HG02884 (cell line): ENCODE measurements at regions not wholly inside any gene's neighbourhood (a gene's known extent, or its start where the extent isn't known, plus 50 kb on each side); places are given as distances from the start of the nearest gene placed in this dataset.

Source experiments
- ATAC-seq: cut with Tn5 transposase; IDR thresholded peaks from one replicate; pipeline ENCODE4 v1.9.1; 2021; ENCODE audit warnings: mild to moderate bottlenecking, moderate library complexity; ENCODE audit not compliant: unreplicated experiment

GRCh38 chr5:4252385-4252784 is 656.8 kb downstream of the IRX1 start:
- ATAC-seq: no peak

DNA sequence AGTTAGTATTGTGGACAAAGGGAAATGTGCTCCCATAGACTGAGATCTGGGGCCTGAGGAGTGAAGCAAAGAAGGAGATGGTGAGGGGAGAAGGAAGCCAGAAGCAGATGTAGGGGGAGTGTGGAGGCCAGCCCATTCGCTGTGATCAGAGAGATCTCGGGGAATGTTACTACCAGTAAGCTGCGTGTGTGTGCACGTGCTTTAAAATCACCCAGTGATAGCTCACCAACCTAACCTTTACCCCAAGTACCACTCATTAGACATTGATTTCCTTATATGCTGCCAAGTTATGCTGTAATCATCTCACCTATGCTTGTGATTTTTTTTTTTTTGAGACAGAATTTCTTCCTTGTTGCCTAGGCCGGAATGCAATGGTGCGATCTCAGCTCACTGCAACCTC is 659.1 kb downstream of the IRX1 start:
- no peak for ATAC-seq

- ATAC-seq: no peak
These were observed 659.8 kb downstream of the IRX1 start for GRCh38 chr5:4255441-4255840.

GRCh38 chr5:4258170-4258569 is 662.5 kb downstream of the IRX1 start:
- ATAC-seq: no peak

DNA sequence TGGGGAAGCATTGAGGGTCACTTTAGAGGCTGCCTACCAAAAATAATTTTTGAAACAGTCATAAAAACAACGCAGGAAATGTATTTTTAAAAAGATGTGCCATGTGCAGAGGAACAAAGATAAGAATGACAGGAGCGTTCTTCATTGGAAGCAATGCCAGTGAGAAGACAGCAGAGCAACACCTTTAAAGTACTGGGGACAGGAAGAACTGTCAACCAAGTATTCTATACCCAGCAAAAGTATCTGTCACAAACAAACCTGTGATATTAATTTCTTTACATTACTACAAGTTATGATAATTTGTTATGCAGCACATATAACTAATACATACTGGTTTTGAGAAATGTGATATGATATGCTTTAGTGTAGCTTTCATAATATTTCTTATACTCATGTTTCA is 675.6 kb downstream of the IRX1 start:
- ATAC-seq: no peak

- no peak for ATAC-seq
These were observed 679.6 kb downstream of the IRX1 start for GRCh38 chr5:4275232-4275631.

GRCh38 chr5:4294878-4295277 is 699.2 kb downstream of the IRX1 start:
- no peak for ATAC-seq

- no peak for ATAC-seq
These were observed 700.2 kb downstream of the IRX1 start for GRCh38 chr5:4295663-4296339.

DNA sequence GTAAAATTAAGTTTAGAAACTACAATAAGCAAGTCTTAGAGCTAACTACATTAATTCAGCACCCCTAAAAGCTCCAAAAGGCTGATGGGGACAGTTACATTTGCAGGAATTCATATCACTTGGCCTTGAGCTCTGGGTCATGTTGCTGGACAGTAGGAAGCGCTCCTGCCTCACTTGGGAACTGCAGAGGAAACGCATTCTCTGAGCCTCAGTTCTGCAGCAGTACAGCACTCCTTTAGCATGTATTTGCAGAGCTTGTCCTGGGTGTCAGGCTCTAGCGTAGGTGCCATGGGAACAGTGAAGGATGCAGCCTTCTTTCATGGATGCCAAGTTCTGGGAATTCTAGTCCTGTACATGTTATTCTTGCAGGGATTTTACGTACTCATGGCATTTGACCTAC is 710.4 kb downstream of the IRX1 start:
- ATAC-seq: no peak

GRCh38 chr5:4309026-4309425 is 713.4 kb downstream of the IRX1 start:
- ATAC-seq: no peak

GRCh38 chr5:4313138-4313537 is 717.5 kb downstream of the IRX1 start:
- no peak for ATAC-seq

DNA sequence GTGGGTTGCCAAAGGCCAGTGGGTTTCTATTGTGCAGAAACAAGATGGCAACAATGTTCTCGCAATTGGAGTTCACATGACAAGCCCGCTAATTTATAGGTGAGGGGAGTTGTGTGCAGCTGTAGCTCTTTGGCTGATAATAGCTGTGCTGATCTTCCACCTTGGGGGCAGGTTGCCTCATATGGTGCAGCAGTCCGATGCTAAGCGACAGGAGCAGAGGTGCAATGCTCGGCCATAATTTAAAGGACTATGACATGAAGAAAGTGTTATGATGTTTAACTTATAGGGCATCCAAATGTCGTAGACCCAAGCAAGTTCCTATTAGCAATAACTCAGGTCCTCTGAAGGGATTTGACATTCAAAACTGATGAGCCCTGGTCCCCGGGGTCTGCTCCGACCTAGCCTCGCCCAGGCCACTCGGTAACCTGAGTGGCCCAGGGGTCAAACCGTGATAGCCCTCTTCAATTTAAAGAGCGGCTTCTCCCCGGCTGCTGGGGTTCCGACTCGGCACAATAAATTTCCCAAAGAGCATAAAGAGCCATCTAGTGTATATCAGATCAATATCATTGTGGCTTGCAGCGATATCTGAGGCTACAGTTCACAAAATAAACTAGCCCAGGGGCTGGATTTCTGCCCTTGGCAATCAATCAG is 724.0 kb downstream of the IRX1 start:
- no peak for ATAC-seq

GRCh38 chr5:4330327-4330726 is 734.7 kb downstream of the IRX1 start:
- no peak for ATAC-seq

DNA sequence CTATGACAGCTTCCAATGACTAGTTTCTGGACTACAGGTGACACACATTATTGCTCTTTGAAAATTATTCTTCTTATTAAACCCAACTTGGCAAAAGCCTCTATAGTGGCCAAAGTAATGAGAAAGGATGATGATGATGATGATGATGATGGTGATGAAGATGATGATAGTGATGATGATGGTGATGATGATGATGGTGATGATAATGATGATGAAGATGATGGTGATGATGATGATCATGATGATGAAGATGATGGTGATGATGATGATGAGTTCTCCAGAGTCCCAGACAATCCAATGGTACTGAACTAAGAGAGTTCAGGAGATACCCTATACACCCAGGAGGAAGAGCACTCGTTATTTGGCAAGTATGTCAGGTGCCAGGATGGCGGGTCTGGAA is 739.4 kb downstream of the IRX1 start:
- no peak for ATAC-seq

DNA sequence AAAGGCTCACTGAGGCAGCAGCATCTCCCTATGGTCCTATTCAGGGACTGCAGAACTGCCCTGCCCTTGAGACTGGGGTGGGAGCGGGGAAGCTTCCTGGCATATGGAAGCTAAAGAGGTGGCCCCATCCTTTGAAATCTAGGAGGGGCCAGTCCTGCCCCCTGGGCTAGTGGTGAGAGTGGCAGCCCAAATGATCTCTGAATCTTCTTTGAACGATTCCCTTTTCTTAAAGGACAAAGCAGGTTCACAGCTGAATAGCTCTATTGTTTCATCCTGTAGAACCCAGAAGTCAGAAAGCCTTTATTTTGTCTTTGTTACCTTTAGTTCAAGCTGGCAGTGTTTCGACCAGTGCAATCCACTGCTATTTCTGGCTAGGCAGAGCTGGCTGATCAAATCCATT is 741.9 kb downstream of the IRX1 start:
- ATAC-seq: no peak

DNA sequence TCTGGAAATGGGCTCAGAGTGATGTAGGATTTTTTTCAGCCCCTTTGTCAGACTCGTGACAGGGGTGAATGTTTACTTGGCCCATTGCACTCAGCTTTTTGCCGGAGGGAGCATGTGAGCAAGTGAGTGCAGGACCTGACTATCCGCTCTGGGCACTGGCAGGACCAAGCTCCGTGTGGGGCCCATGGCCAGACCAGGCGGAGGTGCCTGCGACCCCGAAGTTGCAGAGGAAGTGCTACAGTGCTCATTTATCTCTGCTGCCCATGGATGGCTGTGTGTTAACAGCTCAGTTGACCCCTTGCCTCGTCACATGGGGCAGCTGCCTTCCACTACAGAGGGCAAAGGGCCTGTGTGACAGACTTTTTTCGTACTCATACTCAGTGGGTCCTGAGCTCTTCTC is 744.3 kb downstream of the IRX1 start:
- ATAC-seq: no peak

DNA sequence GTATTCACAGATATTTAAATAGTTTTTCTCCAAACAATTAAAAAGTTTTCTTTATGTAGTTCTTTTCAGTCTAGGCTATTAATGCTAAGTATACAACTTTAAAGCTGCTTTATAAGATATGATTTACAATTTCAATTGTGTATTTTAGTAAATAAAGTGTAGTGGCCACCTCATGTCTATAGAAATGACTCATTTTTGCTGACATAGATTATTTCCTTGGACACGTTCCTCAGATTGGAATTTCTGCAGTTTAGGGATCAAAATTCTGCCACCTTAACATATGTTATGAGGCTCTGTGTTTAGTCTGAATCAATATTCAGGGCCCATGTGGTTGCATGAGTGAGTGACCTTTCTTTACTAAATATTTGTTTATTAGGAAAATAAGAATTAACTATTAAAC is 750.2 kb downstream of the IRX1 start:
- ATAC-seq: no peak

- no peak for ATAC-seq
These were observed 752.8 kb downstream of the IRX1 start for GRCh38 chr5:4348423-4348822.

GRCh38 chr5:4348919-4349318 is 753.3 kb downstream of the IRX1 start:
- no peak for ATAC-seq

- ATAC-seq: no peak
These were observed 760.6 kb downstream of the IRX1 start for GRCh38 chr5:4356201-4356600.

- no peak for ATAC-seq
These were observed 764.2 kb downstream of the IRX1 start for GRCh38 chr5:4359847-4360246.

DNA sequence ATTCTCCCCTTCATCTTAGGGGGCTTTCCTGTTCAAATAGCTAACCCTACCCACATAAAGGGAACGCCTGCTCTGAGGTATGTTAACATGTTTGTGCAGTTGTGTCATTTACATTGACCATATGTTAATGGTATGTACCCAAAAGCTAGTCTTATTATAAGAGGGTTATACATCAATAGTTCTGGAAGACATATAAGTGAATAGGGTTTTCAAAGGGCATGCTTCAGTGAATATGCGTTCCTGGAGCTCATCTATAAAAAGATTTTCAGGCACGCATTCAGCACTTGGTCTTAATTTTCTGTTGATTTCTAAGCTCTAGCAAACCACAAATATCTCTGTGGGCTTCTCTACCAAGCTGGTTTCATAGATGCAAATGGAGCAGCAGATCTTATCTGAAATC is 766.1 kb downstream of the IRX1 start:
- ATAC-seq: no peak

DNA sequence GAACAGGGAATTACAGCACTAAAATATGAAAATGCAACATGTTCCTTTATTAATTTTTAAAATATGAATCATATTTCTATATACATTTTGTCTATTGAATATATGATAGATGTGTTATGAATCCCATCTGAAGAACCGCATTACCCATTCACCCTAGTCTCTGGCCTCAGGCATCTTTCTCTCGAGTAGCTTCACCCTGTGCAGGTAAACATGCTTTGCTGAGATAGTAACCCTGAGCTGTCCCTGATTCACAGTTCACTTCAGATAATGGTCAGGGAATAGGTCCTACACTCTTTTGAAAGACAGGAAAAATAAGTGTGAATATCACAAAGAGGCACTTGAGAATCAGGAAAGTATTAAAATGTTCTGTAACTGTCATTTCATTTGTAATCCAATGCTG is 766.8 kb downstream of the IRX1 start:
- no peak for ATAC-seq
